Smooth muscle cell (in vitro differentiated cells): ENCODE measurements at regions not wholly inside any gene's neighbourhood (a gene's known extent, or its start where the extent isn't known, plus 50 kb on each side); places are given as distances from the start of the nearest gene placed in this dataset.

Experiments used
- DNase-seq: peaks from one replicate; lab custom pipeline; 2025; ENCODE audit not compliant: unreplicated experiment; lab: John Stamatoyannopoulos, UW
- H2AFZ ChIP-seq: fragments of 200-600 bp; sonication (generic); 2 replicates; pipeline ENCODE4 v1.6.0; 2016; ENCODE audit warnings: antibody characterized with exemption, low read depth, mild to moderate bottlenecking
- H3F3A ChIP-seq: fragments of 200-600 bp; sonication (generic); 2 replicates; pipeline ENCODE4 v1.6.0; 2017; ENCODE audit warnings: antibody characterized with exemption, low read depth
- H3K27ac ChIP-seq: fragments of 200-600 bp; sonication (generic); 2 replicates; pipeline ENCODE4 v1.5.1; 2016; ENCODE audit warnings: low read depth, mild to moderate bottlenecking
- H3K27me3 ChIP-seq: fragments of 200-600 bp; sonication (generic); 2 replicates; pipeline ENCODE4 v1.6.1; 2016; ENCODE audit warnings: low read depth, mild to moderate bottlenecking
- H3K36me3 ChIP-seq: fragments of 200-600 bp; sonication (generic); 2 replicates; pipeline ENCODE4 v1.5.1; 2016; ENCODE audit warnings: low read depth
- H3K4me1 ChIP-seq: fragments of 200-600 bp; sonication (generic); 2 replicates; pipeline ENCODE4 v1.5.1; 2016; ENCODE audit warnings: low read depth
- H3K4me2 ChIP-seq: fragments of 200-600 bp; sonication (generic); 2 replicates; pipeline ENCODE4 v1.6.0; 2016; ENCODE audit warnings: mild to moderate bottlenecking
- H3K4me3 ChIP-seq: fragments of 200-600 bp; sonication (generic); 2 replicates; pipeline ENCODE4 v1.5.1; 2016; ENCODE audit warnings: mild to moderate bottlenecking
- H3K79me2 ChIP-seq: fragments of 200-600 bp; sonication (generic); 2 replicates; pipeline ENCODE4 v1.6.0; 2016; ENCODE audit warnings: low read depth, mild to moderate bottlenecking
- H3K9ac ChIP-seq: fragments of 200-600 bp; sonication (generic); 2 replicates; pipeline ENCODE4 v1.6.0; 2016; ENCODE audit warnings: low read depth
- H3K9me3 ChIP-seq: fragments of 200-600 bp; sonication (generic); replicated peaks from 2 replicates; pipeline ENCODE4 v1.5.1; 2016; ENCODE audit warnings: low read depth
- H4K20me1 ChIP-seq: fragments of 200-600 bp; sonication (generic); 2 replicates; pipeline ENCODE4 v1.6.0; 2016; ENCODE audit warnings: low read depth
- WGBS: methylation state at CpG from one replicate; pipeline ENCODE4 v1.1.7; 2016; ENCODE audit warnings: low lambda C conversion rate; 5-methylcytosine and 5-hydroxymethylcytosine counted together
- TF ChIP-seq, protein P1 (sequence below): fragments of 200-600 bp; sonication (generic); IDR thresholded peaks from 2 replicates; pipeline ENCODE4 v1.5.1; 2017; ENCODE audit warnings: borderline replicate concordance, mild to moderate bottlenecking, antibody characterized with exemption; ENCODE audit not compliant: insufficient read depth, poor library complexity, severe bottlenecking

DNA sequence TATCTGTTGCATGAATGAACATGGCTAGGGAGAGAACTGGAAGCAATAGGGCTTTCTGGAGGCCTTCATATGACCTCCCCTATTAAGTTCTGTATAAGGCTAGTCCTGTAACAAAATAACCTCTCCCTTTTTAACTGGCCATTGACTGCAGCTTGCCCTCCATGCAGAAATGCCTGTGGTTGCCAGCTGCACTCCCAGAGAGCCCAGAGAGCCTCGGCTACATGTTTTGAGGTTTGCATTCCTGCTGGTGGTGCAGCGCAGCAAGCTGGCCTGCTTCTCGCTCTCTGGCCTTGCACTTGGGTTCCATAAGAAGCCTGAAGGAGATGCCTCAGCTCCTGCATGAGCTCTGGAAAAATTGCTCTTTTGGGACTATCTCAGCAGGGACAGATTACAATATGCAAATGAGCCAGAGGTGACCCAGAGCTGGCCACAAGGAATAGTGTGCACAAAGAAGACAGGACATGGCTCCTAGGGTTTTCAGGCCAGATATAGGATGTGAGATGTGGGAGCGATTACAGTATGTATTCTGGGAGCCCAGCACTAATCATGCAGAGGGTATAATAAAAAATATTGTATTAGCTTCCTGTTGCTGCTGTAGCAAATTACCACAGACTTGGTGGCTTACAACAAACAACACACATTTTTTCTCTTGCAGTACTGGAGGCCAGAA is 186.7 kb downstream of the INSIG2 start:
- no peak overlapping the region for H3K4me3 ChIP-seq
- no peaks in the 10 kb centered on the region for H3K36me3 ChIP-seq
- no peak overlapping the region for H3K27ac ChIP-seq
- WGBS: 64% methylated on average over 4 of the region's 4 CpGs
- H3K9ac ChIP-seq: no peak overlapping the region
- H2AFZ ChIP-seq: no peak overlapping the region
- H3K79me2 ChIP-seq: no peaks in the 10 kb centered on the region
- DNase-seq: no peak
- H3K9me3 ChIP-seq: no peaks in the 10 kb centered on the region
- no peak overlapping the region for H3K4me2 ChIP-seq
- H3K27me3 ChIP-seq: no peaks in the 10 kb centered on the region
- H3F3A ChIP-seq: no peaks in the 10 kb centered on the region
- H3K4me1 ChIP-seq: no peaks in the 10 kb centered on the region
- TF ChIP-seq, protein P1, sequence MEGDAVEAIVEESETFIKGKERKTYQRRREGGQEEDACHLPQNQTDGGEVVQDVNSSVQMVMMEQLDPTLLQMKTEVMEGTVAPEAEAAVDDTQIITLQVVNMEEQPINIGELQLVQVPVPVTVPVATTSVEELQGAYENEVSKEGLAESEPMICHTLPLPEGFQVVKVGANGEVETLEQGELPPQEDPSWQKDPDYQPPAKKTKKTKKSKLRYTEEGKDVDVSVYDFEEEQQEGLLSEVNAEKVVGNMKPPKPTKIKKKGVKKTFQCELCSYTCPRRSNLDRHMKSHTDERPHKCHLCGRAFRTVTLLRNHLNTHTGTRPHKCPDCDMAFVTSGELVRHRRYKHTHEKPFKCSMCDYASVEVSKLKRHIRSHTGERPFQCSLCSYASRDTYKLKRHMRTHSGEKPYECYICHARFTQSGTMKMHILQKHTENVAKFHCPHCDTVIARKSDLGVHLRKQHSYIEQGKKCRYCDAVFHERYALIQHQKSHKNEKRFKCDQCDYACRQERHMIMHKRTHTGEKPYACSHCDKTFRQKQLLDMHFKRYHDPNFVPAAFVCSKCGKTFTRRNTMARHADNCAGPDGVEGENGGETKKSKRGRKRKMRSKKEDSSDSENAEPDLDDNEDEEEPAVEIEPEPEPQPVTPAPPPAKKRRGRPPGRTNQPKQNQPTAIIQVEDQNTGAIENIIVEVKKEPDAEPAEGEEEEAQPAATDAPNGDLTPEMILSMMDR: no peak
- H4K20me1 ChIP-seq: no peaks in the 10 kb centered on the region

DNA sequence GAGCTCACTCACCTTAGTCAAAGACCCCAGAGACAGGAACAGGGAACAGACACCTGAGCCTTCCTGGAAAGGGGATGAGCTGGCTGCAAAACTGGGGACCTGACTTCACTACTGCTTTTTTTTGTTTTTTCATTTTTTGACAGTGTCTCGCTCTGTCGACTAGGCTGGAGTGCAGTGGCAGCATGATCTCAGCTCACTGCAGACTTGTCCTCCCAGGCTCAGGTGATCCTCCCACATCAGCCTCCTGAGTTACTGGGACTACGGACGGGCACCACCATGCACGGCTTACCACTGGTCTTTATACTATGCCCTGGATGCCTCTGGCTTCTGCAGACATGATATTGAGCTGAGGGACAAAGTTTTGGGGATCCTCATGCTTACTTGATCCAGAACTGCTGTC is 184.1 kb downstream of the INSIG2 start:
- H3K36me3 ChIP-seq: no peaks in the 10 kb centered on the region
- TF ChIP-seq, protein P1: no peak
- no peaks in the 10 kb centered on the region for H3K27me3 ChIP-seq
- WGBS: 76% methylated on average over 5 of the region's 5 CpGs
- H3K9me3 ChIP-seq: no peaks in the 10 kb centered on the region
- H2AFZ ChIP-seq: no peak overlapping the region
- H3K79me2 ChIP-seq: no peaks in the 10 kb centered on the region
- no peaks in the 10 kb centered on the region for H3K4me1 ChIP-seq
- no peaks in the 10 kb centered on the region for H4K20me1 ChIP-seq
- H3K4me2 ChIP-seq: no peak overlapping the region
- no peak for DNase-seq
- H3K4me3 ChIP-seq: no peak overlapping the region
- no peak overlapping the region for H3K9ac ChIP-seq
- H3K27ac ChIP-seq: no peak overlapping the region
- no peaks in the 10 kb centered on the region for H3F3A ChIP-seq

DNA sequence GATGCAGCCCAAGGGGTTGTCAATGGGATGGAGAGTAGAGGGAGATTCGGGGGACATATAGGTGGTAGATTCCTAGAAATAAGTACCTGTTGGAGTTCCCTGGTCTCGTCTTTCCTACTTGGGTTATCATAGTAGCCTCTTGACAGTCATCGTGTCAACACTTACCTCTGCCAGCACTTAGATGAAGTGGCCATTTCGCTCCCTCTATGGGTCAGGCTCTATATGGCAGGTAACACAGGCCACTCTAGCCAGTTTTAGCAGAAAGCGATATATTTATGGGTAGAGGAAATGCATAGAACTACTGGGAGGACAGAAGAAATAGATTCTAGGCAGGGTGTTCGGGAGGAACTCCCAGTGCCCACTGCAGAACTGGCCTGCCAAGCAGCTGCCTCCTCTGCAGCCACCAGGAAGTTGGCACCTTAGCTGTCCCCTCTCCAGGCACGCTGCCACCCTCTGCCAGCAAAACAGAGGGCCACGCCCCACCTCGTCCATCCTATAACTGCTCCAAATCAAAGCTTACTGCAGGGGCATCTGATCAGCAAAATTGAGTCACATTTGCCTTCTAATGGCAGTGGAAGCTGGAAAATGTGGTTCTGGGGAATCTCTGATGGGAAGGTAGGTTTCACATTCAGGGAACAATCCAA is 181.3 kb downstream of the INSIG2 start:
- H3K4me1 ChIP-seq: no peaks in the 10 kb centered on the region
- no peaks in the 10 kb centered on the region for H3K79me2 ChIP-seq
- H3K27me3 ChIP-seq: no peaks in the 10 kb centered on the region
- H3K9ac ChIP-seq: no peak overlapping the region
- H3K27ac ChIP-seq: no peak overlapping the region
- no peak overlapping the region for H3K4me3 ChIP-seq
- H3K9me3 ChIP-seq: no peaks in the 10 kb centered on the region
- H2AFZ ChIP-seq: no peak overlapping the region
- no peak overlapping the region for H3K4me2 ChIP-seq
- no peaks in the 10 kb centered on the region for H3K36me3 ChIP-seq
- DNase-seq: no peak
- WGBS: 84% methylated on average over 9 of the region's 9 CpGs
- TF ChIP-seq, protein P1: peak; percentile 23
- no peaks in the 10 kb centered on the region for H3F3A ChIP-seq
- H4K20me1 ChIP-seq: no peaks in the 10 kb centered on the region

DNA sequence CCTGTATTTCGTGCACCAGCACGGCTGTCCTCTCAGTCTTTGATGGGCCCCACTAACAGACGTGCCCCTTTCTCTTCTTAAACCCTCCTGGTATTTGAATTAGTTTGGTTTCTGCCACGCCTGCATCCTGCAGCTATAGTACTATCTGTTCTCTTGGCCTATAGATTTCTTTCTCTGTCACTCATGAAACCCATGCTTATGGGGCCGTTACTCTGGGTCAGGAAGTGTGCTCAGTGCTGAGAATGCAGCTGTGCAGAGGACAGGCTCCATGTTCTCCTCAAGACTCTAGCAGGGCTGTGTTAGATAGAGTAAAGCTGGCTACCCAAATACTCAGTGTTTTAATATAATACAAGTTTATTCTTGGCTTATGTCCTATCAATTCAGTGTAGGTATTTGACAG is 180.0 kb downstream of the INSIG2 start:
- Histone ChIP-seq H3K4me1 (no peaks in the 10 kb centered on the region), H4K20me1 (no peaks in the 10 kb centered on the region), H2AFZ (no peak overlapping the region), H3K9ac (no peak overlapping the region), H3K36me3 (no peaks in the 10 kb centered on the region), H3K4me2 (no peak overlapping the region), H3K4me3 (no peak overlapping the region), H3F3A (no peaks in the 10 kb centered on the region), H3K27ac (no peak overlapping the region), H3K27me3 (no peaks in the 10 kb centered on the region), H3K9me3 (no peaks in the 10 kb centered on the region), H3K79me2 (no peaks in the 10 kb centered on the region)
- WGBS: 73% methylated on average over 5 of the region's 5 CpGs
- TF ChIP-seq, protein P1: no peak
- no peak for DNase-seq
